K562 (cell line): ENCODE measurements at regions not wholly inside any gene's neighbourhood (a gene's known extent, or its start where the extent isn't known, plus 50 kb on each side); places are given as distances from the start of the nearest gene placed in this dataset.

ENCODE experiments used
- CAMTA2 ChIP-seq: fragments of 250-450 bp; sonication (Bioruptor Pico); conservative IDR thresholded peaks from 2 replicates; pipeline ENCODE4 v1.5.1; 2022
- CCAR2 ChIP-seq: fragments of 200-400 bp; formaldehyde crosslinking; IDR thresholded peaks from 2 replicates; pipeline ENCODE4 v1.6.1; 2017; ENCODE audit warnings: mild to moderate bottlenecking, low read depth, low read length
- NR1H2 ChIP-seq: sonication (generic); formaldehyde crosslinking; IDR thresholded peaks from 2 replicates; pipeline ENCODE4 v1.4.0; 2020; ENCODE audit warnings: mild to moderate bottlenecking, missing genetic modification reagents
- POLR2AphosphoS2 ChIP-seq: IDR thresholded peaks from 2 replicates; pipeline ENCODE4 v1.6.1; 2012; ENCODE audit warnings: low read length, improper control_type of control experiment
- TF ChIP-seq, protein P1 (sequence below), 3 experiments: IDR thresholded peaks in 2 of 3; conservative IDR thresholded peaks in 1 of 3; 2 replicates each; pipeline ENCODE4 v1.5.1; 2011 to 2012; ENCODE audit warnings: low read length in 3 of 3, mild to moderate bottlenecking in 3 of 3, control low read depth in 2 of 3, improper control_type of control experiment in 1 of 3, inconsistent platforms in 1 of 3, low read depth in 1 of 3, mixed read lengths in 1 of 3, moderate library complexity in 1 of 3; ENCODE audit not compliant: insufficient read depth in 2 of 3
- TF ChIP-seq, protein P2 (sequence below), 2 experiments: fragments of 450-650 bp; formaldehyde crosslinking in 1 of 2; IDR thresholded peaks; 2 replicates each; pipeline versions ENCODE4 v1.4.0 to v1.6.1; 2014 to 2020; ENCODE audit warnings: mild to moderate bottlenecking in 2 of 2, borderline replicate concordance in 1 of 2, low read depth in 1 of 2

DNA sequence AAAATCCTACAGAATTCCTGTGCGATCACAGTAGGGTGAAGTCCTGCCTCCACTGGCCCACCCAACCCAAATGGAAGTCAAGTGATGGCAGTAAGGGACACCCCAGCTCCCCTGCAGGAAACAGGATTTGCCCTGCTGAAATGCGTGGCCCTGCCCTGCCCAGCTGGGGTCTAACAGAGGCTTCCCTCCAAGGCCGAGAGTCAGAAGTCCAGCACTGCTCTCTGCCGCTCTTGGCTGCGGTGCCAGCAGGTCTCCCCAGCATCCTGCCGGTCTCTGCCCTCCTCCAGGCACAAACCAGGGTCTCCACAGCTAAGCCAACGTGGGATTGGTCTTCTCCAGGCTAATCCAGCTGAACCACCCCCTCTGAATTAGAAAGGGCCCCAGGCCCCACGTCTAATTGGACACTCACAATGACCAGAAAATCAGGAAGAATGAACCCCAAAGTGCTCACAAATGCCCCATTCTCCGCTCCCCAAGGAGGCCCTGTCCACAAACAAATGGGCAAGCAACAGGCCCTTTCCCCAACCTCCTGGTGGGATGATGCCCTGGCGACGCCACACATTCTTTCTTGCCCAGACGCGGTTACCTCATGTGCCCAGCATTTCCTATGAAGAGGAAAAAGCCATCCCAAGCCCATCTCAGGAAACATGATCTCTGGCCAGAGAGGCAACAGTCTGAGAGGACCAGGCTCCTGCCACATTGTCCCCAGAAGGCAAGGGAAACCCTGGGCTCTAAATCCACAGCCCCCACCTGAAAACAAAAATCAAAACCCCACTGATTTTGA is 117.2 kb downstream of the BANF2 start:
- TF ChIP-seq, protein P1, sequence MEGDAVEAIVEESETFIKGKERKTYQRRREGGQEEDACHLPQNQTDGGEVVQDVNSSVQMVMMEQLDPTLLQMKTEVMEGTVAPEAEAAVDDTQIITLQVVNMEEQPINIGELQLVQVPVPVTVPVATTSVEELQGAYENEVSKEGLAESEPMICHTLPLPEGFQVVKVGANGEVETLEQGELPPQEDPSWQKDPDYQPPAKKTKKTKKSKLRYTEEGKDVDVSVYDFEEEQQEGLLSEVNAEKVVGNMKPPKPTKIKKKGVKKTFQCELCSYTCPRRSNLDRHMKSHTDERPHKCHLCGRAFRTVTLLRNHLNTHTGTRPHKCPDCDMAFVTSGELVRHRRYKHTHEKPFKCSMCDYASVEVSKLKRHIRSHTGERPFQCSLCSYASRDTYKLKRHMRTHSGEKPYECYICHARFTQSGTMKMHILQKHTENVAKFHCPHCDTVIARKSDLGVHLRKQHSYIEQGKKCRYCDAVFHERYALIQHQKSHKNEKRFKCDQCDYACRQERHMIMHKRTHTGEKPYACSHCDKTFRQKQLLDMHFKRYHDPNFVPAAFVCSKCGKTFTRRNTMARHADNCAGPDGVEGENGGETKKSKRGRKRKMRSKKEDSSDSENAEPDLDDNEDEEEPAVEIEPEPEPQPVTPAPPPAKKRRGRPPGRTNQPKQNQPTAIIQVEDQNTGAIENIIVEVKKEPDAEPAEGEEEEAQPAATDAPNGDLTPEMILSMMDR (IDR thresholded peaks at IDR 0.05 in 2 of 3, conservative IDR thresholded peaks at IDR 0.05 in 1 of 3; ENCODE audit: insufficient read depth in 2 of 3, low read depth in 1 of 3, low read length in 3 of 3): no peak
- TF ChIP-seq CAMTA2 (CRISPR knock-in tag): no peak
- TF ChIP-seq, protein P2, sequence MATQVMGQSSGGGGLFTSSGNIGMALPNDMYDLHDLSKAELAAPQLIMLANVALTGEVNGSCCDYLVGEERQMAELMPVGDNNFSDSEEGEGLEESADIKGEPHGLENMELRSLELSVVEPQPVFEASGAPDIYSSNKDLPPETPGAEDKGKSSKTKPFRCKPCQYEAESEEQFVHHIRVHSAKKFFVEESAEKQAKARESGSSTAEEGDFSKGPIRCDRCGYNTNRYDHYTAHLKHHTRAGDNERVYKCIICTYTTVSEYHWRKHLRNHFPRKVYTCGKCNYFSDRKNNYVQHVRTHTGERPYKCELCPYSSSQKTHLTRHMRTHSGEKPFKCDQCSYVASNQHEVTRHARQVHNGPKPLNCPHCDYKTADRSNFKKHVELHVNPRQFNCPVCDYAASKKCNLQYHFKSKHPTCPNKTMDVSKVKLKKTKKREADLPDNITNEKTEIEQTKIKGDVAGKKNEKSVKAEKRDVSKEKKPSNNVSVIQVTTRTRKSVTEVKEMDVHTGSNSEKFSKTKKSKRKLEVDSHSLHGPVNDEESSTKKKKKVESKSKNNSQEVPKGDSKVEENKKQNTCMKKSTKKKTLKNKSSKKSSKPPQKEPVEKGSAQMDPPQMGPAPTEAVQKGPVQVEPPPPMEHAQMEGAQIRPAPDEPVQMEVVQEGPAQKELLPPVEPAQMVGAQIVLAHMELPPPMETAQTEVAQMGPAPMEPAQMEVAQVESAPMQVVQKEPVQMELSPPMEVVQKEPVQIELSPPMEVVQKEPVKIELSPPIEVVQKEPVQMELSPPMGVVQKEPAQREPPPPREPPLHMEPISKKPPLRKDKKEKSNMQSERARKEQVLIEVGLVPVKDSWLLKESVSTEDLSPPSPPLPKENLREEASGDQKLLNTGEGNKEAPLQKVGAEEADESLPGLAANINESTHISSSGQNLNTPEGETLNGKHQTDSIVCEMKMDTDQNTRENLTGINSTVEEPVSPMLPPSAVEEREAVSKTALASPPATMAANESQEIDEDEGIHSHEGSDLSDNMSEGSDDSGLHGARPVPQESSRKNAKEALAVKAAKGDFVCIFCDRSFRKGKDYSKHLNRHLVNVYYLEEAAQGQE (IDR thresholded peaks at IDR 0.05; ENCODE audit: borderline replicate concordance): no peak
- TF ChIP-seq, protein P2 (CRISPR knock-in tag; IDR thresholded peaks at IDR 0.05; ENCODE audit: low read depth): no peak
- TF ChIP-seq NR1H2: no peak
- TF ChIP-seq CCAR2: no peak
- no peak for TF ChIP-seq POLR2AphosphoS2
